Upper lobe of right lung (tissue), 1 donor: ENCODE measurements at regions not wholly inside any gene's neighbourhood (a gene's known extent, or its start where the extent isn't known, plus 50 kb on each side); places are given as distances from the start of the nearest gene placed in this dataset.
A peak's percentile ranks its signal among the peaks of the same experiment; 100 is the strongest.

Source experiments
- ATAC-seq: fragments of 200-7000 bp; cut with Tn5 transposase; one replicate; pipeline ENCODE4 v1.9.1; 2020; ENCODE audit warnings: mild to moderate bottlenecking, moderate library complexity
- DNase-seq: peaks from one replicate; pipeline ENCODE4 v3.0.0-alpha.2; 2020
- H3K27ac ChIP-seq: fragments of 200-600 bp; one replicate; pipeline ENCODE4 v1.8.0; 2022
- H3K27me3 ChIP-seq: fragments of 200-600 bp; one replicate; pipeline ENCODE4 v1.8.0; 2022; ENCODE audit warnings: mild to moderate bottlenecking
- H3K36me3 ChIP-seq: fragments of 200-600 bp; one replicate; pipeline ENCODE4 v1.8.0; 2022
- H3K4me1 ChIP-seq: fragments of 200-600 bp; one replicate; pipeline ENCODE4 v1.8.0; 2022
- H3K4me3 ChIP-seq: fragments of 200-600 bp; one replicate; pipeline ENCODE4 v1.8.0; 2022; ENCODE audit warnings: mild to moderate bottlenecking
- H3K9me3 ChIP-seq: fragments of 200-600 bp; one replicate; pipeline ENCODE4 v1.8.0; 2022
- CTCF ChIP-seq: fragments of 200-600 bp; IDR thresholded peaks from one replicate; pipeline ENCODE4 v1.8.0; 2022; ENCODE audit warnings: antibody characterized with exemption
- intact Hi-C: fragments of 100-400 bp; cut with DNase I; formaldehyde crosslinking; loops from one replicate; pipeline ENCODE4 v1.11.0; 2022
- donor health status: DM: no; HTN: yes; CAD: no; lungs with severe emphysema.

- Histone ChIP-seq H3K4me1 (no peaks in the 10 kb centered on the region), H3K36me3 (no peaks in the 10 kb centered on the region), H3K27me3 (peaks cover 11% of the 10 kb centered on the region), H3K27ac (no peak overlapping the region), H3K9me3 (no peaks in the 10 kb centered on the region), H3K4me3 (no peak overlapping the region)
- ATAC-seq = no peak
- intact Hi-C loops = loop anchor here (10.0 kb wide), 1 partner anchor 298 kb away; no protein-coding TSS in a partner anchor
- no peak for TF ChIP-seq CTCF
- DNase-seq = no peak
These were observed 72.1 kb upstream of the SIM2 start for GRCh38 chr21:36626791-36627190.

- intact Hi-C loops = loop anchor here (10.0 kb wide), 1 partner anchor 298 kb away; no protein-coding TSS in a partner anchor
- H3K4me3 ChIP-seq = no peak overlapping the region
- H3K4me1 ChIP-seq = no peaks in the 10 kb centered on the region
- H3K36me3 ChIP-seq = no peaks in the 10 kb centered on the region
- ATAC-seq = no peak
- no peaks in the 10 kb centered on the region for H3K9me3 ChIP-seq
- TF ChIP-seq CTCF = no peak
- peaks cover 11% of the 10 kb centered on the region for H3K27me3 ChIP-seq
- DNase-seq = no peak
- H3K27ac ChIP-seq = no peak overlapping the region
These were observed 71.7 kb upstream of the SIM2 start for GRCh38 chr21:36627242-36627641.

DNA sequence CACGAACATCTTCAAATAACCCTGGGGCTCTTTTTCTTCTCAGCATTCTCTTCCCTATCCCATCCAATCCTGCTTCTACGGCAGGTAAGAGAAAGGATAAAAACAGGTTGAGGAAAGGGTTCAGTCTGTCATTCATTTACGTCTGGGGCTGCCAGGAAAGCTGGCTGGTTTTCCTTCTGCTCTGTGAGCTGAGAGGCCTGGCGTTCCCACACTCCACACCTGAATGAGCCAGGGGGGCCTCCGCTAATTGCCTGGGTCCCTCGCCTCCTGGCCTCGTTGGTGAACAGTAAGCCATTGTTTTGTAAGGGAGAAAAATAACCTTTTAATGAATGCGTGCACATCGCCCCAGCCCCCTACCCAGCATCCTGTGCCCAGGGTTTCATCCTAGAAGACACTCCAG lies 70.8 kb upstream of the SIM2 start:
- TF ChIP-seq CTCF = no peak
- ATAC-seq (no peak), DNase-seq (no peak)
- intact Hi-C loops = loop anchor here (10.0 kb wide), 1 partner anchor 297 kb away; no protein-coding TSS in a partner anchor
- Histone ChIP-seq H3K27me3 (peaks cover 11% of the 10 kb centered on the region), H3K27ac (no peak overlapping the region), H3K9me3 (no peaks in the 10 kb centered on the region), H3K36me3 (no peaks in the 10 kb centered on the region), H3K4me1 (no peaks in the 10 kb centered on the region), H3K4me3 (no peak overlapping the region)

- peaks cover 11% of the 10 kb centered on the region for H3K27me3 ChIP-seq
- ATAC-seq (no peak), DNase-seq (no peak)
- no peaks in the 10 kb centered on the region for H3K36me3 ChIP-seq
- no peak overlapping the region for H3K4me3 ChIP-seq
- H3K4me1 ChIP-seq = no peaks in the 10 kb centered on the region
- TF ChIP-seq CTCF = no peak
- no peaks in the 10 kb centered on the region for H3K9me3 ChIP-seq
- H3K27ac ChIP-seq = no peak overlapping the region
- intact Hi-C loops = loop anchor here (10.0 kb wide), 1 partner anchor 296 kb away; no protein-coding TSS in a partner anchor
These were observed 70.0 kb upstream of the SIM2 start for GRCh38 chr21:36628761-36629460.

GRCh38 chr21:36630485-36631206 lies 68.3 kb upstream of the SIM2 start:
- intact Hi-C loops = no loop called here
- no peaks in the 10 kb centered on the region for H3K9me3 ChIP-seq
- ATAC-seq (peak; percentile 81), DNase-seq (peak; percentile 72)
- peaks cover 11% of the 10 kb centered on the region for H3K27me3 ChIP-seq
- H3K27ac ChIP-seq = no peak overlapping the region
- peak; percentile 75 for TF ChIP-seq CTCF
- no peaks in the 10 kb centered on the region for H3K36me3 ChIP-seq
- H3K4me3 ChIP-seq = no peak overlapping the region
- no peaks in the 10 kb centered on the region for H3K4me1 ChIP-seq
